RWPE2 (cell line): ENCODE measurements at regions not wholly inside any gene's neighbourhood (a gene's known extent, or its start where the extent isn't known, plus 50 kb on each side); places are given as distances from the start of the nearest gene placed in this dataset.
A peak's percentile ranks its signal among the peaks of the same experiment; 100 is the strongest.

Experiments
- ATAC-seq: fragments of 200-7000 bp; cut with Tn5 transposase; 3 replicates; pipeline ENCODE4 v1.9.1; 2021; ENCODE audit warnings: low read depth
- DNase-seq: peaks from one replicate; pipeline ENCODE4 v3.0.0-alpha.2; 2020; ENCODE audit warnings: low spot score
- H3K27ac ChIP-seq: fragments of 450-650 bp; 2 replicates; pipeline ENCODE4 v1.5.1; 2017; ENCODE audit warnings: mild to moderate bottlenecking; ENCODE audit not compliant: poor library complexity, severe bottlenecking
- H3K27me3 ChIP-seq: fragments of 250-450 bp; sonication (Bioruptor Pico); 2 replicates; pipeline ENCODE4 v1.5.1; 2021; ENCODE audit warnings: mild to moderate bottlenecking, moderate library complexity; ENCODE audit not compliant: insufficient read depth, poor library complexity, severe bottlenecking
- H3K36me3 ChIP-seq: fragments of 250-450 bp; sonication (Bioruptor Pico); 2 replicates; pipeline ENCODE4 v1.5.1; 2020; ENCODE audit warnings: low read depth, mild to moderate bottlenecking, moderate library complexity
- H3K4me1 ChIP-seq: fragments of 250-450 bp; sonication (Bioruptor Pico); 2 replicates; pipeline ENCODE4 v1.5.1; 2021; ENCODE audit warnings: mild to moderate bottlenecking, moderate library complexity; ENCODE audit not compliant: insufficient read depth, poor library complexity, severe bottlenecking
- H3K4me3 ChIP-seq: fragments of 250-450 bp; sonication (Bioruptor Pico); 2 replicates; pipeline ENCODE4 v1.5.1; 2021; ENCODE audit warnings: mild to moderate bottlenecking, moderate library complexity; ENCODE audit not compliant: severe bottlenecking
- H3K9me3 ChIP-seq: fragments of 250-450 bp; sonication (Bioruptor Pico); 2 replicates; pipeline ENCODE4 v1.5.1; 2021; ENCODE audit warnings: mild to moderate bottlenecking, moderate library complexity; ENCODE audit not compliant: severe bottlenecking
- TF ChIP-seq, protein P1 (sequence below): fragments of 450-650 bp; IDR thresholded peaks from one replicate; pipeline ENCODE4 v1.5.1; 2017; ENCODE audit warnings: mild to moderate bottlenecking, moderate library complexity; ENCODE audit not compliant: poor library complexity, severe bottlenecking

GRCh38 chr13:50531917-50532899 is 311.3 kb downstream of the DLEU7 start:
- TF ChIP-seq, protein P1, sequence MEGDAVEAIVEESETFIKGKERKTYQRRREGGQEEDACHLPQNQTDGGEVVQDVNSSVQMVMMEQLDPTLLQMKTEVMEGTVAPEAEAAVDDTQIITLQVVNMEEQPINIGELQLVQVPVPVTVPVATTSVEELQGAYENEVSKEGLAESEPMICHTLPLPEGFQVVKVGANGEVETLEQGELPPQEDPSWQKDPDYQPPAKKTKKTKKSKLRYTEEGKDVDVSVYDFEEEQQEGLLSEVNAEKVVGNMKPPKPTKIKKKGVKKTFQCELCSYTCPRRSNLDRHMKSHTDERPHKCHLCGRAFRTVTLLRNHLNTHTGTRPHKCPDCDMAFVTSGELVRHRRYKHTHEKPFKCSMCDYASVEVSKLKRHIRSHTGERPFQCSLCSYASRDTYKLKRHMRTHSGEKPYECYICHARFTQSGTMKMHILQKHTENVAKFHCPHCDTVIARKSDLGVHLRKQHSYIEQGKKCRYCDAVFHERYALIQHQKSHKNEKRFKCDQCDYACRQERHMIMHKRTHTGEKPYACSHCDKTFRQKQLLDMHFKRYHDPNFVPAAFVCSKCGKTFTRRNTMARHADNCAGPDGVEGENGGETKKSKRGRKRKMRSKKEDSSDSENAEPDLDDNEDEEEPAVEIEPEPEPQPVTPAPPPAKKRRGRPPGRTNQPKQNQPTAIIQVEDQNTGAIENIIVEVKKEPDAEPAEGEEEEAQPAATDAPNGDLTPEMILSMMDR = peak; percentile 70
- Histone ChIP-seq H3K4me1 (peaks cover 15% of the 10 kb centered on the region), H3K4me3 (no peak overlapping the region), H3K27me3 (no peaks in the 10 kb centered on the region), H3K27ac (no peak overlapping the region), H3K9me3 (peaks cover 6% of the 10 kb centered on the region), H3K36me3 (no peaks in the 10 kb centered on the region)
- DNase-seq = no peak
- no peak for ATAC-seq

DNA sequence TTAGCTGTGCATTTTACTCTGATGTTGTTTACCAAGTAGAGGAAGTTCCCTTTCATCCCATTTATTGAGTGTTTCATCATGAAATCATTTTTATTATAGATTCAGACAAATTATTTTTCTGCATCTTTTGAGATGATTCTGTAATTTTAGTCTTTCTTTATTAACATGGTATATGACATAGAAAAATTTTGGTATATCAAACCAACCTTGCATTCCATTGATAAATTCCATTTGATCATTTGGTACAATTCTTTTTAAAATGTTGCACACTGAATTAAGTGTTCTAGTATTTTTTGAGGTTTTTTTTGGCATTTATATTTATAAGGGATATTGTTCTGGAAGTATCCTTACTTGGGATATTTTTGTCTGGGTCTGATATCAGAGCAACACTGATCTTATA is 308.4 kb downstream of the DLEU7 start:
- H3K9me3 ChIP-seq = peaks cover 6% of the 10 kb centered on the region
- no peak for DNase-seq
- TF ChIP-seq, protein P1 = no peak

DNA sequence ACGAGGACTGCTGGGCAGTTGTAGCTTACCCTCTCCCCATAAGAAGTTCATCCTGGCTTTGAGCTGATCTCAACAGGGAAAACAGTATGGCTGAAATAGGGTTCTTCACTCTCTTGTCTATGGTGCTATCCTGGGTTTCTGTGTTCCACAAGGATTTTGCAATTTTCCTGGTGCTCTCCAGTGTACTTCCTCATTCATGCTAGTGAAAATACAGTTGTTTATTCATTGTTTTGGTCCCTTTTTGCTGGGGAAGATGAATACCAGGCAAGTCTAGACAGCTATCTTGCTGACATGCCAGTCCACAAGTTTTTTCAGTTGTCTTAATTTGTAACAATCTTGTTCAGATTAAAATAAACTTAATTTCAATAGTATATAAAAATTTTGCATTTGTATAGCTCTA is 306.5 kb downstream of the DLEU7 start:
- Histone ChIP-seq H3K27me3 (no peaks in the 10 kb centered on the region), H3K4me3 (no peak overlapping the region), H3K36me3 (no peaks in the 10 kb centered on the region), H3K9me3 (peaks cover 6% of the 10 kb centered on the region), H3K27ac (no peak overlapping the region), H3K4me1 (no peaks in the 10 kb centered on the region)
- TF ChIP-seq, protein P1 = no peak
- DNase-seq (no peak), ATAC-seq (no peak)

More for the DNA sequence above, 308.4 kb downstream of the DLEU7 start:
- Histone ChIP-seq H3K36me3 (no peaks in the 10 kb centered on the region), H3K27ac (no peak overlapping the region), H3K4me3 (no peak overlapping the region), H3K4me1 (peaks cover 5% of the 10 kb centered on the region), H3K27me3 (no peaks in the 10 kb centered on the region)
- no peak for ATAC-seq

GRCh38 chr13:50539791-50540530 is 303.5 kb downstream of the DLEU7 start:
- TF ChIP-seq, protein P1 = no peak
- no peak overlapping the region for H3K27ac ChIP-seq
- no peaks in the 10 kb centered on the region for H3K36me3 ChIP-seq
- H3K4me3 ChIP-seq = no peak overlapping the region
- H3K9me3 ChIP-seq = peaks cover 3% of the 10 kb centered on the region
- DNase-seq (no peak), ATAC-seq (no peak)
- H3K27me3 ChIP-seq = no peaks in the 10 kb centered on the region
- H3K4me1 ChIP-seq = no peaks in the 10 kb centered on the region
